Hepatocyte (in vitro differentiated cells): ENCODE measurements at regions not wholly inside any gene's neighbourhood (a gene's known extent, or its start where the extent isn't known, plus 50 kb on each side); places are given as distances from the start of the nearest gene placed in this dataset.

Source experiments
- DNase-seq: peaks from one replicate; pipeline ENCODE4 v3.0.0-alpha.2; 2016; ENCODE audit warnings: low spot score
- H2AFZ ChIP-seq: fragments of 200-600 bp; sonication (generic); 2 replicates; pipeline ENCODE4 v1.6.0; 2016; ENCODE audit warnings: antibody characterized with exemption, mild to moderate bottlenecking
- H3K27ac ChIP-seq: fragments of 200-600 bp; sonication (generic); 2 replicates; pipeline ENCODE4 v1.5.1; 2016; ENCODE audit warnings: mild to moderate bottlenecking
- H3K27me3 ChIP-seq: fragments of 200-600 bp; sonication (generic); 2 replicates; pipeline ENCODE4 v1.6.1; 2016
- H3K36me3 ChIP-seq: fragments of 200-600 bp; sonication (generic); replicated peaks from 2 replicates; pipeline ENCODE4 v1.5.1; 2016; ENCODE audit warnings: low read depth; ENCODE audit not compliant: insufficient read depth
- H3K4me1 ChIP-seq: fragments of 200-600 bp; sonication (generic); 2 replicates; pipeline ENCODE4 v1.5.1; 2016; ENCODE audit warnings: mild to moderate bottlenecking, moderate library complexity; ENCODE audit not compliant: insufficient read depth
- H3K4me2 ChIP-seq: fragments of 200-600 bp; sonication (generic); 2 replicates; pipeline ENCODE4 v1.6.0; 2016
- H3K4me3 ChIP-seq: fragments of 200-600 bp; sonication (generic); 2 replicates; pipeline ENCODE4 v1.5.1; 2016; ENCODE audit warnings: mild to moderate bottlenecking
- H3K79me2 ChIP-seq: fragments of 200-600 bp; sonication (generic); 2 replicates; pipeline ENCODE4 v1.6.0; 2017; ENCODE audit warnings: mild to moderate bottlenecking
- H3K9me2 ChIP-seq: fragments of 200-600 bp; sonication (generic); replicated peaks from 2 replicates; pipeline ENCODE4 v1.6.0; 2017; ENCODE audit warnings: mild to moderate bottlenecking; ENCODE audit not compliant: insufficient read depth
- H3K9me3 ChIP-seq: fragments of 200-600 bp; sonication (generic); 2 replicates; pipeline ENCODE4 v1.5.1; 2016; ENCODE audit warnings: low read depth, mild to moderate bottlenecking
- H4K20me1 ChIP-seq: fragments of 200-600 bp; sonication (generic); 2 replicates; pipeline ENCODE4 v1.6.0; 2016; ENCODE audit warnings: mild to moderate bottlenecking; ENCODE audit not compliant: insufficient read depth, poor library complexity, severe bottlenecking
- CTCF ChIP-seq: fragments of 200-600 bp; sonication (generic); IDR thresholded peaks from 2 replicates; pipeline ENCODE4 v1.5.1; 2016; ENCODE audit warnings: antibody characterized with exemption, mild to moderate bottlenecking; ENCODE audit not compliant: poor library complexity
- EZH2 ChIP-seq: fragments of 200-600 bp; sonication (generic); IDR thresholded peaks from 2 replicates; pipeline ENCODE4 v1.6.1; 2016; ENCODE audit warnings: antibody characterized with exemption, mild to moderate bottlenecking, borderline replicate concordance
- EZH2phosphoT487 ChIP-seq: fragments of 200-600 bp; sonication (generic); IDR thresholded peaks from one replicate; pipeline ENCODE4 v1.6.1; 2018; ENCODE audit warnings: antibody characterized with exemption, mild to moderate bottlenecking, low read depth, moderate library complexity; ENCODE audit not compliant: unreplicated experiment, severe bottlenecking
- WGBS: methylation state at CpG from one replicate; pipeline ENCODE4 v1.1.6; 2016; ENCODE audit warnings: low lambda C conversion rate; ENCODE audit errors: missing lambda C conversion rate; 5-methylcytosine and 5-hydroxymethylcytosine counted together

- TF ChIP-seq EZH2phosphoT487, result no peak
- H3K27ac ChIP-seq, result no peak overlapping the region
- H3K36me3 ChIP-seq, result no peaks in the 10 kb centered on the region
- no peak overlapping the region for H3K4me2 ChIP-seq
- no peaks in the 10 kb centered on the region for H3K4me1 ChIP-seq
- H4K20me1 ChIP-seq, result no peaks in the 10 kb centered on the region
- H2AFZ ChIP-seq, result no peak overlapping the region
- no peaks in the 10 kb centered on the region for H3K27me3 ChIP-seq
- WGBS, result 96% methylated on average over 30 of the region's 30 CpGs
- H3K79me2 ChIP-seq, result no peaks in the 10 kb centered on the region
- H3K9me3 ChIP-seq, result no peaks in the 10 kb centered on the region
- no peaks in the 10 kb centered on the region for H3K9me2 ChIP-seq
- no peak overlapping the region for H3K4me3 ChIP-seq
- DNase-seq, result no peak
These were observed 92.9 kb upstream of the MAST4 start for GRCh38 chr5:66503203-66503789.

DNA sequence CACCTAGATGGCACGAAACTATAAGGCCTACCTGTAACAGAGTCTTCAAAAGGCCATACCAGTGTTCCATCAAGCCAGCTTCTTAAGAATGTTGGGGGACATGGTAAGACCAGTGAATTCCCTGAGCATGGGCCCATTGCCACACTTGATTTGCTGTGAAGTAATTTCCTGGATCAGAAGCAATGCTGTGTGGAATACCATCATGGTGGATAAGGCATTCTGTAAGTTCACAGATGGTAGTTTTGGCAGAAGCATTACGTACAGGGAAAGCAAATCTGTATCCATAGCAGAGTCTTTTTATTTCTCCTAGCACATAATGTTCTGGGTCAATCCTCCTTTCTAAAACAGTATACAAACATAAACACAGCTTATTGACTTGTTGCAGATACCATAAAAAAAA lies 89.1 kb upstream of the MAST4 start:
- no peaks in the 10 kb centered on the region for H3K36me3 ChIP-seq
- H2AFZ ChIP-seq, result no peak overlapping the region
- H3K4me2 ChIP-seq, result no peak overlapping the region
- no peaks in the 10 kb centered on the region for H3K9me3 ChIP-seq
- H3K4me1 ChIP-seq, result no peaks in the 10 kb centered on the region
- DNase-seq, result no peak
- H3K79me2 ChIP-seq, result no peaks in the 10 kb centered on the region
- no peak overlapping the region for H3K4me3 ChIP-seq
- no peaks in the 10 kb centered on the region for H3K9me2 ChIP-seq
- no peak for TF ChIP-seq EZH2
- TF ChIP-seq CTCF, result no peak
- TF ChIP-seq EZH2phosphoT487, result no peak
- no peaks in the 10 kb centered on the region for H4K20me1 ChIP-seq
- H3K27me3 ChIP-seq, result no peaks in the 10 kb centered on the region
- no peak overlapping the region for H3K27ac ChIP-seq
- WGBS, result 95% methylated on average over 2 of the region's 2 CpGs

- no peaks in the 10 kb centered on the region for H3K36me3 ChIP-seq
- no peaks in the 10 kb centered on the region for H3K27me3 ChIP-seq
- no peak for TF ChIP-seq EZH2
- no peak for TF ChIP-seq CTCF
- TF ChIP-seq EZH2phosphoT487, result no peak
- H3K4me2 ChIP-seq, result no peak overlapping the region
- H4K20me1 ChIP-seq, result no peaks in the 10 kb centered on the region
- no peaks in the 10 kb centered on the region for H3K9me3 ChIP-seq
- 90% methylated on average over 4 of the region's 4 CpGs for WGBS
- H2AFZ ChIP-seq, result no peak overlapping the region
- no peak overlapping the region for H3K27ac ChIP-seq
- no peaks in the 10 kb centered on the region for H3K4me1 ChIP-seq
- H3K4me3 ChIP-seq, result no peak overlapping the region
- H3K9me2 ChIP-seq, result no peaks in the 10 kb centered on the region
- DNase-seq, result no peak
- H3K79me2 ChIP-seq, result no peaks in the 10 kb centered on the region
These were observed 84.7 kb upstream of the MAST4 start for GRCh38 chr5:66511491-66511890.

GRCh38 chr5:66513130-66513529 lies 83.1 kb upstream of the MAST4 start:
- H4K20me1 ChIP-seq, result no peaks in the 10 kb centered on the region
- no peak overlapping the region for H3K27ac ChIP-seq
- H3K4me1 ChIP-seq, result no peaks in the 10 kb centered on the region
- H3K9me3 ChIP-seq, result no peaks in the 10 kb centered on the region
- H3K36me3 ChIP-seq, result no peaks in the 10 kb centered on the region
- no peak overlapping the region for H3K4me2 ChIP-seq
- TF ChIP-seq EZH2 (no peak), CTCF (no peak), EZH2phosphoT487 (no peak)
- DNase-seq, result no peak
- H3K9me2 ChIP-seq, result no peaks in the 10 kb centered on the region
- 92% methylated on average over 3 of the region's 3 CpGs for WGBS
- no peak overlapping the region for H3K4me3 ChIP-seq
- no peak overlapping the region for H2AFZ ChIP-seq
- H3K27me3 ChIP-seq, result no peaks in the 10 kb centered on the region
- no peaks in the 10 kb centered on the region for H3K79me2 ChIP-seq
